KBM-7 (cell line): ENCODE measurements at regions not wholly inside any gene's neighbourhood (a gene's known extent, or its start where the extent isn't known, plus 50 kb on each side); places are given as distances from the start of the nearest gene placed in this dataset.
"Not testable (repeated sequence)": the region's sequence is repeated elsewhere in the genome, so short reads cannot be mapped to it uniquely, and the experiment has no call there.

Experiments
- DNase-seq: peaks from one replicate; pipeline ENCODE4 v3.0.0-alpha.2; 2015
- in situ Hi-C: fragments of 300-500 bp; cut with MboI; formaldehyde crosslinking; loops from 2 replicates; pipeline ENCODE4 v1.14.3; 2020; ENCODE audit warnings: low sequenced_read_pairs, low pct_unique_long_range_greater_than_20kb, mixed read lengths

- in situ Hi-C loops = no loop called here
- DNase-seq = no peak
Measured at GRCh38 chr10:2772816-2773631, 294.3 kb upstream of the PFKP start.

GRCh38 chr10:2772135-2772534 lies 295.2 kb upstream of the PFKP start:
- in situ Hi-C loops = no loop called here
- no peak for DNase-seq

GRCh38 chr10:2767293-2767692 lies 300.1 kb upstream of the PFKP start:
- in situ Hi-C loops, DNase-seq: not testable (repeated sequence)

- no peak for DNase-seq
- in situ Hi-C loops = no loop called here
Measured at GRCh38 chr10:2761971-2762370, 305.4 kb upstream of the PFKP start.

GRCh38 chr10:2761311-2761710 lies 306.0 kb upstream of the PFKP start:
- in situ Hi-C loops = no loop called here
- DNase-seq = no peak

GRCh38 chr10:2760736-2761135 lies 306.6 kb upstream of the PFKP start:
- in situ Hi-C loops = no loop called here
- DNase-seq = no peak

- in situ Hi-C loops = no loop called here
- no peak for DNase-seq
Measured at GRCh38 chr10:2759233-2759632, 308.1 kb upstream of the PFKP start.

GRCh38 chr10:2754943-2755342 lies 312.4 kb upstream of the PFKP start:
- no peak for DNase-seq
- in situ Hi-C loops = no loop called here

- no peak for DNase-seq
- in situ Hi-C loops = no loop called here
Measured at GRCh38 chr10:2748287-2748686, 319.1 kb upstream of the PFKP start.

GRCh38 chr10:2746638-2747037 lies 320.7 kb upstream of the PFKP start:
- DNase-seq = no peak
- in situ Hi-C loops = no loop called here

- DNase-seq = no peak
- in situ Hi-C loops = no loop called here
Measured at GRCh38 chr10:2745666-2746065, 321.7 kb upstream of the PFKP start.

GRCh38 chr10:2744547-2745200 lies 322.7 kb upstream of the PFKP start:
- in situ Hi-C loops = no loop called here
- DNase-seq = no peak

GRCh38 chr10:2734603-2735002 lies 332.7 kb upstream of the PFKP start:
- in situ Hi-C loops = no loop called here
- DNase-seq = no peak

GRCh38 chr10:2733278-2733963 lies 333.9 kb upstream of the PFKP start:
- no peak for DNase-seq
- in situ Hi-C loops = no loop called here

GRCh38 chr10:2731940-2732339 lies 335.4 kb upstream of the PFKP start:
- no peak for DNase-seq
- in situ Hi-C loops = no loop called here

GRCh38 chr10:2729197-2729596 lies 338.2 kb upstream of the PFKP start:
- in situ Hi-C loops = no loop called here

GRCh38 chr10:2728087-2728486 lies 339.3 kb upstream of the PFKP start:
- no peak for DNase-seq

More at GRCh38 chr10:2729197-2729596, 338.2 kb upstream of the PFKP start:
- DNase-seq = no peak

GRCh38 chr10:2716596-2716995 lies 350.8 kb upstream of the PFKP start:
- no peak for DNase-seq
- in situ Hi-C loops = no loop called here

More at GRCh38 chr10:2728087-2728486, 339.3 kb upstream of the PFKP start:
- in situ Hi-C loops = no loop called here

- in situ Hi-C loops = no loop called here
- DNase-seq = no peak
Measured at GRCh38 chr10:2714597-2714996, 352.8 kb upstream of the PFKP start.

GRCh38 chr10:2703953-2704352 lies 363.4 kb upstream of the PFKP start:
- no peak for DNase-seq
- in situ Hi-C loops = no loop called here
